Activated CD8-positive, alpha-beta T cell treated with anti-CD3 and anti-CD28 coated beads for 36 hours (primary cell): ENCODE measurements at regions not wholly inside any gene's neighbourhood (a gene's known extent, or its start where the extent isn't known, plus 50 kb on each side); places are given as distances from the start of the nearest gene placed in this dataset.

Experiments
- ATAC-seq: fragments of 200-7000 bp; cut with Tn5 transposase; one replicate; pipeline ENCODE4 v1.10.0; 2021; ENCODE audit warnings: mild to moderate bottlenecking, moderate library complexity
- CTCF ChIA-PET: fragments of 350-600 bp; sonication (Branson Sonifier 250); formaldehyde crosslinking; loops from one replicate; lab custom pipeline; 2021; ENCODE audit warnings: antibody characterized with exemption; lab: Charles Lee
- POLR2A ChIA-PET: fragments of 350-600 bp; sonication (Branson Sonifier 250); formaldehyde crosslinking; loops from one replicate; lab custom pipeline; 2021; ENCODE audit warnings: antibody characterized with exemption; lab: Charles Lee
- DNase-seq: peaks from one replicate; pipeline ENCODE4 v3.0.0-alpha.2; 2020
- H3K27ac Mint-ChIP-seq: one replicate; pipeline ENCODE4 v1.8.0; 2021; ENCODE audit warnings: mild to moderate bottlenecking, mixed read lengths
- H3K27me3 Mint-ChIP-seq: one replicate; pipeline ENCODE4 v1.8.0; 2021; ENCODE audit warnings: mixed read lengths
- H3K36me3 Mint-ChIP-seq: one replicate; pipeline ENCODE4 v1.8.0; 2021; ENCODE audit warnings: low read depth, mixed read lengths
- H3K4me1 Mint-ChIP-seq: one replicate; pipeline ENCODE4 v1.8.0; 2021; ENCODE audit warnings: low read depth, mixed read lengths
- H3K4me3 Mint-ChIP-seq: one replicate; pipeline ENCODE4 v1.8.0; 2021; ENCODE audit warnings: mild to moderate bottlenecking, moderate library complexity, mixed read lengths
- H3K9me3 Mint-ChIP-seq: one replicate; pipeline ENCODE4 v1.8.0; 2021; ENCODE audit warnings: mixed read lengths
- intact Hi-C: fragments of 100-400 bp; cut with micrococcal nuclease; formaldehyde crosslinking; loops from one replicate; pipeline ENCODE4 v1.10.0; 2022
- TF ChIP-seq, protein P1 (sequence below): fragments of 200-600 bp; IDR thresholded peaks from one replicate; pipeline ENCODE4 v1.8.0; 2022; ENCODE audit warnings: antibody characterized with exemption, mild to moderate bottlenecking

DNA sequence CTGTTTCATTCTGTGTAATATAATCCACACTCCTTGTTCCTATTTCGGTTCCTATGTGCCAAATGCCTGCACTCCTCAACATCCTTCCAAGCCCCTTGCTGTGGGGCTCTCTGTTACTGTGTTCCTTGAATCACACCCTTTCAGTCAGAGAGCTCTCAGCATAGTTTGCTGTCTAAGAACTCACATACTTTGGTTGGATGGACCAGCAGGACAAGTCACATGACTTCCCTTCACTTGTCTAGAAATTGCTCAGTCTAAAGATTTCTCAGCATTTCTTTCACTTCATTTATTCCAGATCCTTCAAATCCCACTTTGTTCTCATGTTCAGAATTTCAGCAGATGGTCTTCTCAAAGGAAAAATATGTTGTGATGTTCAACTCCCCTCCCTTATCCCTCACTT, 203.5 kb upstream of the PFN2 start:
- H3K27me3 Mint-ChIP-seq: peaks cover 7% of the 10 kb centered on the region
- H3K4me3 Mint-ChIP-seq: no peak overlapping the region
- H3K27ac Mint-ChIP-seq: no peak overlapping the region
- H3K4me1 Mint-ChIP-seq: no peaks in the 10 kb centered on the region
- ChIA-PET CTCF (interaction anchor here (0.7 to 1.5 kb wide), 4 partner anchors 9 to 207 kb away, joined by 3 to 7 read pairs (median 4); no protein-coding TSS in a partner anchor), POLR2A (no interaction called here)
- no peaks in the 10 kb centered on the region for H3K36me3 Mint-ChIP-seq
- no peaks in the 10 kb centered on the region for H3K9me3 Mint-ChIP-seq
- TF ChIP-seq, protein P1, sequence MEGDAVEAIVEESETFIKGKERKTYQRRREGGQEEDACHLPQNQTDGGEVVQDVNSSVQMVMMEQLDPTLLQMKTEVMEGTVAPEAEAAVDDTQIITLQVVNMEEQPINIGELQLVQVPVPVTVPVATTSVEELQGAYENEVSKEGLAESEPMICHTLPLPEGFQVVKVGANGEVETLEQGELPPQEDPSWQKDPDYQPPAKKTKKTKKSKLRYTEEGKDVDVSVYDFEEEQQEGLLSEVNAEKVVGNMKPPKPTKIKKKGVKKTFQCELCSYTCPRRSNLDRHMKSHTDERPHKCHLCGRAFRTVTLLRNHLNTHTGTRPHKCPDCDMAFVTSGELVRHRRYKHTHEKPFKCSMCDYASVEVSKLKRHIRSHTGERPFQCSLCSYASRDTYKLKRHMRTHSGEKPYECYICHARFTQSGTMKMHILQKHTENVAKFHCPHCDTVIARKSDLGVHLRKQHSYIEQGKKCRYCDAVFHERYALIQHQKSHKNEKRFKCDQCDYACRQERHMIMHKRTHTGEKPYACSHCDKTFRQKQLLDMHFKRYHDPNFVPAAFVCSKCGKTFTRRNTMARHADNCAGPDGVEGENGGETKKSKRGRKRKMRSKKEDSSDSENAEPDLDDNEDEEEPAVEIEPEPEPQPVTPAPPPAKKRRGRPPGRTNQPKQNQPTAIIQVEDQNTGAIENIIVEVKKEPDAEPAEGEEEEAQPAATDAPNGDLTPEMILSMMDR: no peak
- DNase-seq: no peak
- intact Hi-C loops: no loop called here
- ATAC-seq: no peak

DNA sequence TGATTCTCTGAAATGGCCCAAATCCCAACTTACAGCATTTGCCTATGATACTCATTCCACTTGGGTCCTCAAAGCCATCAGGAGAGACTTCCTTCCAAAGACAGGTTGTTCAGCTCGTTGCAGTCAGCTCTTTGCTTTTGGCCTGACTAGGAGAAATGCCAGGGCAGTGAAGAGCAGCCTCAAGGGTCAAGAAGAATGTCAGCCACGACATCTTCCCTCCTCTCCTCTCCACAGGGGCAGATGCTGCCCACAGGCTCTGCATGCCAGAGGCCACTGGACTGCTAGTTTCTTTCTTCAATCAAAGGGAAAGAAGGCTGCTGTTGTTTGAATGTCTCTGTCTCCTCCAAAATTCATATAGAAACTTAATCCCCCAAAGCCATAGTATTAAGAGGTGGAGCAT, 201.7 kb upstream of the PFN2 start:
- no peak for DNase-seq
- intact Hi-C loops: no loop called here
- ChIA-PET CTCF (no interaction called here), POLR2A (no interaction called here)
- H3K27ac Mint-ChIP-seq: no peak overlapping the region
- TF ChIP-seq, protein P1: no peak
- H3K27me3 Mint-ChIP-seq: peaks cover 7% of the 10 kb centered on the region
- ATAC-seq: no peak
- no peaks in the 10 kb centered on the region for H3K4me1 Mint-ChIP-seq
- no peak overlapping the region for H3K4me3 Mint-ChIP-seq
- no peaks in the 10 kb centered on the region for H3K9me3 Mint-ChIP-seq
- H3K36me3 Mint-ChIP-seq: no peaks in the 10 kb centered on the region

DNA sequence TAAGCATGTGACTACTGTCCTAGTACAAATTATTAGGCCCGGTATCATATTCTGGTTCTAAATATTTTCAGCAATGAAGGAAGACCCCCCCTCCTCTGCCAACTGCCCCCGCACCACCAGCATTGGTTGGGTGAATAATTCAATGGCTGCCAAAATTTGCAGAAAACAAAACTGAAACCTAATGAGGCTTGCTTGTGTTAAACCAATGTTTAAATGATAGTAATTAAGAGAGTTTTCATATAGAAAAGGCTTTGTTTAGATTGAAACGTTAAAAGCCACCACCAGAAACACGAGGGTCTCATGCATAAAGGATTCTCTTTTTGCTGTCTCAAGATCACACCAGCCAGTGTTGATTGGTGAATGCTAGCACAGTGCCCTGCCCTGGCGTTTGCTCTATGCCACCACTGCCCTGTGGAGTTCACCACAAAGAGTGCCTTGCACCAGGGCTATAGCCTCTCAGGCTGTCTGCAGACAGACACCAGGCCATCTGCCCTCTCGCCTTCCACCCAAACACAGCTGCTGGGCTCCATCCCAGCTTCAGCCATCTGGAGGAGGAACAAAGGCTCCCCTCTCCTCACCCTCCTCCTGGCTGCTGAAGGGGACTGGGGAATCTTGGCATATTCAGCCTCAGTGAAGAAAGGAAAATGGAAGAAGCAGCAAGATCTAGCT, 200.3 kb upstream of the PFN2 start:
- Mint-ChIP-seq H3K9me3 (no peaks in the 10 kb centered on the region), H3K27me3 (peaks cover 7% of the 10 kb centered on the region), H3K36me3 (no peaks in the 10 kb centered on the region), H3K4me3 (no peak overlapping the region), H3K4me1 (no peaks in the 10 kb centered on the region), H3K27ac (no peak overlapping the region)
- POLR2A ChIA-PET: interaction anchor here (0.6 kb wide), 1 partner anchor 22 kb away, joined by 3 read pairs; no protein-coding TSS in a partner anchor
- CTCF ChIA-PET: interaction anchor here (1.5 kb wide), 1 partner anchor 13 kb away, joined by 3 read pairs; no protein-coding TSS in a partner anchor
- DNase-seq: no peak
- no peak for ATAC-seq
- TF ChIP-seq, protein P1: no peak
- intact Hi-C loops: no loop called here

DNA sequence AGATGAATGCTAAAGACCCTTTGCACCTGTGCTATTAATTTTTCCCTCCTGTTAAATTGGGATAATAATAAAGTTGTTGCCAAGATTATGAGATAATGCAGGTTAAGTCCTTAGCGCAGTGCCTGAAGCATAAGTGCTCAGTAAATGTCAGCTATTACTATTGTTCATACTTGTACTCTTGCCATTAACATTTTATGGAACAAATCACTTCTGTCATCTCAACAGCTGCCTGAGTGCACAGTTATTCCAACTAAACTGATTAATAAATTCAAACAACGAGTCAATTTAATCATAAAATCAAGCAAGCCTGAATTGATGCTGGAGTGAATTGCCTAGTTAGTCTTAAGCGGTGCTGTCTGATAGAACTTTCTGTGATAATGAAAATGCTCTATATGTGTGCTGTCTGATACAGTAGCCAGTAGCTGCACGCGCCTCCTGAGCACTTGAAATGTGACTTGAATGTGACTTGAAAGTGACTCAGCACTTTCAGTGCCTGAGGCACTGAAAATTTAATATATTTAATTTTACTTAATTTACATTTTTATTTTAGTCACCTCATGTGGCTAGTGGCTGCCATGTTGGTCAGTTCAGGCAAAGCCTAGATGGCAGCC, 198.7 kb upstream of the PFN2 start:
- ATAC-seq: no peak
- Mint-ChIP-seq H3K4me1 (no peaks in the 10 kb centered on the region), H3K9me3 (no peaks in the 10 kb centered on the region), H3K27me3 (peaks cover 2% of the 10 kb centered on the region), H3K36me3 (no peaks in the 10 kb centered on the region), H3K4me3 (no peak overlapping the region), H3K27ac (no peak overlapping the region)
- intact Hi-C loops: no loop called here
- no peak for DNase-seq
- ChIA-PET POLR2A (interaction anchor here (0.9 kb wide), 1 partner anchor 18 kb away, joined by 3 read pairs; no protein-coding TSS in a partner anchor), CTCF (interaction anchor here (1.5 kb wide), 1 partner anchor 15 kb away, joined by 3 read pairs; no protein-coding TSS in a partner anchor)
- TF ChIP-seq, protein P1: no peak

DNA sequence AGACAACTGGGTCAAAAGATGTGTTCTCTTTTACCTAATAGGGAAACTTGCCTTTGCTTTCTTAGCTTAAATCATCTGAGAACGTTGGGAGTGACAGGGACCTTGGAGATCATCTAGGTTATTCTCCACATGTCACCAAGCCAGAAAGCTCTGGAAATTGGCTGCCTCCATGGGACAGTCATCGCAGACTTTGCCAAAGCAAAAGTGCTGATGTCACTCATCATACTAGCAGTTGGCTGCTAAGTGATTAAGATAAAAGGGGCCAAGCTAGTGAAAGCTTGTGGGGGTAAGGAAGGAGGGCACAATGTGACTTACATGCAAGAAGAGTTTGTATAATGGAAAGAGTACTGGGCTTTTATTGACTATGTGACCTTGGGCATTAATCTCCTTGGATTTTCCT, 198.0 kb upstream of the PFN2 start:
- ATAC-seq: no peak
- POLR2A ChIA-PET: interaction anchor here (0.9 kb wide), 1 partner anchor 17 kb away, joined by 3 read pairs; no protein-coding TSS in a partner anchor
- Mint-ChIP-seq H3K4me1 (no peaks in the 10 kb centered on the region), H3K36me3 (no peaks in the 10 kb centered on the region), H3K9me3 (no peaks in the 10 kb centered on the region), H3K27me3 (no peaks in the 10 kb centered on the region), H3K4me3 (no peak overlapping the region), H3K27ac (no peak overlapping the region)
- CTCF ChIA-PET: interaction anchor here (0.5 to 1.5 kb wide), 3 partner anchors 14 to 599 kb away, joined by 3 to 4 read pairs (median 3); no protein-coding TSS in a partner anchor
- no peak for DNase-seq
- TF ChIP-seq, protein P1: no peak
- intact Hi-C loops: no loop called here
